ENCODE measurements at regions not wholly inside any gene's neighbourhood (a gene's known extent, or its start where the extent isn't known, plus 50 kb on each side); places are given as distances from the start of the nearest gene placed in this dataset.

DNA sequence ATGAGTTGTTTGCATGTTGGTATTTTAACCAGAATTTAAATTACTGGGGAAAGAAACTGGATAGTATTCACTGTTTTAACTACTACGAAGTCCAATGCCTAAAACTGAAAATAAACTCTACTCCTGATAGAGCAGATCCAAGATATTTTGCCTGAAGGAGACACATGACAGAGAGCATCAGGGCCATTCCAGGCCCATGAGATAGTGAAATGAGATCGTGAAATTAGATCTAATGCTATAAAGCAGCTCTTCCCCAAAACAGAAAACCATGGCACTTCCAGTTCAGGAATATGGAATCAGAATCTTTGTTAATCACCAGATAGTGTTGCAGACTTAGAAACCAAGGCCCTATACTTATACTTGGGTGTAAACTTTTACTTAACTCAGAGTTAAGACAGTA is 124.3 kb upstream of the CACNA2D1 start:
- Histone ChIP-seq H3K27me3 (ENCODE audit: control insufficient read depth, insufficient read depth, low read length, poor library complexity, severe bottlenecking) (no peaks in the 10 kb centered on the region), H3K9me3 (ENCODE audit: control insufficient read depth, low read length) (no peaks in the 10 kb centered on the region), H3K36me3 (ENCODE audit: control insufficient read depth, insufficient read depth, low read length) (no peaks in the 10 kb centered on the region), H3K4me3 (ENCODE audit: low read length) (no peak overlapping the region), H3K9ac (ENCODE audit: extremely low read depth, low read length, poor library complexity, severe bottlenecking) (no peak overlapping the region), H3K27ac (ENCODE audit: low read depth, low read length) (no peak overlapping the region), H3K4me1 (ENCODE audit: control insufficient read depth, insufficient read depth, low read length) (no peaks in the 10 kb centered on the region)
- no peak for TF ChIP-seq CTCF (conservative IDR thresholded peaks at IDR 0.05)
- no peak for DNase-seq
- Mint-ChIP-seq H3K36me3 (ENCODE audit: low read depth) (no peaks in the 10 kb centered on the region), H3K27ac (no peak overlapping the region), H3K27me3 (ENCODE audit: insufficient read depth) (peaks cover 5% of the 10 kb centered on the region), H3K9me3 (no peaks in the 10 kb centered on the region), H3K4me3 (no peak overlapping the region), H3K4me1 (peaks cover 12% of the 10 kb centered on the region)
- WGBS, 2 experiments (ENCODE audit: insufficient coverage in 1 of 2, insufficient read length in 1 of 2): 97% methylated on average over 2 of the region's 2 CpGs; no CpG with 5 or more reads in 1 of the 2 experiments

- Histone ChIP-seq H3K4me3 (ENCODE audit: low read length) (no peak overlapping the region), H3K27ac (ENCODE audit: low read depth, low read length) (no peak overlapping the region), H3K36me3 (ENCODE audit: control insufficient read depth, insufficient read depth, low read length) (no peaks in the 10 kb centered on the region), H3K27me3 (ENCODE audit: control insufficient read depth, insufficient read depth, low read length, poor library complexity, severe bottlenecking) (no peaks in the 10 kb centered on the region), H3K9ac (ENCODE audit: extremely low read depth, low read length, poor library complexity, severe bottlenecking) (no peak overlapping the region), H3K4me1 (ENCODE audit: control insufficient read depth, insufficient read depth, low read length) (no peaks in the 10 kb centered on the region), H3K9me3 (ENCODE audit: control insufficient read depth, low read length) (no peaks in the 10 kb centered on the region)
- H3K4me3 Mint-ChIP-seq: no peak overlapping the region
- no peak overlapping the region for H3K27ac Mint-ChIP-seq
- WGBS, 2 experiments (ENCODE audit: insufficient coverage in 1 of 2, insufficient read length in 1 of 2): 83 to 85% methylated on average over 2 of the region's 2 CpGs
- no peak for DNase-seq
- H3K9me3 Mint-ChIP-seq: no peaks in the 10 kb centered on the region
- TF ChIP-seq CTCF (conservative IDR thresholded peaks at IDR 0.05): no peak
- peaks cover 14% of the 10 kb centered on the region for H3K4me1 Mint-ChIP-seq
- peaks cover 5% of the 10 kb centered on the region for H3K27me3 Mint-ChIP-seq (ENCODE audit: insufficient read depth)
- H3K36me3 Mint-ChIP-seq (ENCODE audit: low read depth): no peaks in the 10 kb centered on the region
Observed at GRCh38 chr7:82567356-82567755, 123.8 kb upstream of the CACNA2D1 start.

GRCh38 chr7:82566752-82567151 is 123.2 kb upstream of the CACNA2D1 start:
- TF ChIP-seq CTCF (conservative IDR thresholded peaks at IDR 0.05): no peak
- H3K27me3 ChIP-seq (ENCODE audit: control insufficient read depth, insufficient read depth, low read length, poor library complexity, severe bottlenecking): no peaks in the 10 kb centered on the region
- no peaks in the 10 kb centered on the region for H3K4me1 ChIP-seq (ENCODE audit: control insufficient read depth, insufficient read depth, low read length)
- no peak overlapping the region for H3K27ac ChIP-seq (ENCODE audit: low read depth, low read length)
- H3K4me3 ChIP-seq (ENCODE audit: low read length): no peak overlapping the region
- H3K27me3 Mint-ChIP-seq (ENCODE audit: insufficient read depth): peaks cover 5% of the 10 kb centered on the region
- WGBS, 2 experiments (ENCODE audit: insufficient coverage in 1 of 2, insufficient read length in 1 of 2): 100% methylated on average over 1 of the region's 1 CpG; no CpG with 5 or more reads in 1 of the 2 experiments
- H3K36me3 ChIP-seq (ENCODE audit: control insufficient read depth, insufficient read depth, low read length): no peaks in the 10 kb centered on the region
- no peaks in the 10 kb centered on the region for H3K36me3 Mint-ChIP-seq (ENCODE audit: low read depth)
- H3K4me3 Mint-ChIP-seq: no peak overlapping the region
- no peaks in the 10 kb centered on the region for H3K9me3 Mint-ChIP-seq
- H3K9ac ChIP-seq (ENCODE audit: extremely low read depth, low read length, poor library complexity, severe bottlenecking): no peak overlapping the region
- H3K4me1 Mint-ChIP-seq: peaks cover 13% of the 10 kb centered on the region
- DNase-seq: no peak
- H3K27ac Mint-ChIP-seq: no peak overlapping the region
- no peaks in the 10 kb centered on the region for H3K9me3 ChIP-seq (ENCODE audit: control insufficient read depth, low read length)
